Brain microvascular endothelial cell (primary cell): ENCODE measurements at regions not wholly inside any gene's neighbourhood (a gene's known extent, or its start where the extent isn't known, plus 50 kb on each side); places are given as distances from the start of the nearest gene placed in this dataset.
"Not testable (repeated sequence)": the region's sequence is repeated elsewhere in the genome, so short reads cannot be mapped to it uniquely, and the experiment has no call there.

Experiments used
- DNase-seq: peaks from one replicate; pipeline ENCODE4 v3.0.0-alpha.2; 2020
- H3K27ac ChIP-seq: fragments of 250-450 bp; sonication (Bioruptor Pico); 2 replicates; pipeline ENCODE4 v1.5.1; 2020; ENCODE audit warnings: mild to moderate bottlenecking, moderate library complexity
- H3K27me3 ChIP-seq: fragments of 250-450 bp; sonication (Bioruptor Pico); replicated peaks from 2 replicates; pipeline ENCODE4 v1.5.1; 2020; ENCODE audit warnings: mild to moderate bottlenecking
- H3K36me3 ChIP-seq: fragments of 250-450 bp; sonication (Bioruptor Pico); replicated peaks from 2 replicates; pipeline ENCODE4 v1.5.1; 2020; ENCODE audit warnings: mild to moderate bottlenecking
- H3K4me3 ChIP-seq: 2 replicates; pipeline ENCODE4 v1.5.1; 2011; ENCODE audit warnings: low read depth, mild to moderate bottlenecking, control low read depth, low read length, moderate library complexity
- in situ Hi-C: cut with HindIII; loops from 2 replicates; pipeline ENCODE4 v1.10.0; 2017; ENCODE audit warnings: low sequenced_read_pairs, low pct_ligation_motif_present
- TF ChIP-seq, protein P1 (sequence below): IDR thresholded peaks from 2 replicates; pipeline ENCODE4 v1.5.1; 2011; ENCODE audit warnings: low read depth, mild to moderate bottlenecking, moderate library complexity, low read length, control low read depth, inconsistent platforms; ENCODE audit errors: missing control alignments

DNA sequence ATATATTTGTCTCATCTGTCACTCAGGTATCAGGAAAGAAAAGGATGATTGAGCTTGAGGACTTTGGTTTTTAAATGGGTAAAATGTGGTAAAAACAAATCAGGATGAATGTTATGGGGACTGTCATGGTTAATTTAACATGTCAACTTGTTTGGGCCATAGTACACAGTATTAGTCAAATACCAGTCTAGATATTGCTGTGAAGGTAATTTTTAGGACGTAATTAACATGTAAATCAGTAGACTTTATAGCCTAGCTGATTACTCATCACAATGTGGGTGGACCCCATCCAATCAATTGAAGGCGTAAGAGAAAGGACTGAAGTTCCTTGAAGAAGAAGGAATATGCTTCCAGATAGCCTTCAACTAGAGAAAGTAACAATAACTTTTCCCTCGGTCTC lies 275.7 kb upstream of the ZNF804A start:
- TF ChIP-seq, protein P1, sequence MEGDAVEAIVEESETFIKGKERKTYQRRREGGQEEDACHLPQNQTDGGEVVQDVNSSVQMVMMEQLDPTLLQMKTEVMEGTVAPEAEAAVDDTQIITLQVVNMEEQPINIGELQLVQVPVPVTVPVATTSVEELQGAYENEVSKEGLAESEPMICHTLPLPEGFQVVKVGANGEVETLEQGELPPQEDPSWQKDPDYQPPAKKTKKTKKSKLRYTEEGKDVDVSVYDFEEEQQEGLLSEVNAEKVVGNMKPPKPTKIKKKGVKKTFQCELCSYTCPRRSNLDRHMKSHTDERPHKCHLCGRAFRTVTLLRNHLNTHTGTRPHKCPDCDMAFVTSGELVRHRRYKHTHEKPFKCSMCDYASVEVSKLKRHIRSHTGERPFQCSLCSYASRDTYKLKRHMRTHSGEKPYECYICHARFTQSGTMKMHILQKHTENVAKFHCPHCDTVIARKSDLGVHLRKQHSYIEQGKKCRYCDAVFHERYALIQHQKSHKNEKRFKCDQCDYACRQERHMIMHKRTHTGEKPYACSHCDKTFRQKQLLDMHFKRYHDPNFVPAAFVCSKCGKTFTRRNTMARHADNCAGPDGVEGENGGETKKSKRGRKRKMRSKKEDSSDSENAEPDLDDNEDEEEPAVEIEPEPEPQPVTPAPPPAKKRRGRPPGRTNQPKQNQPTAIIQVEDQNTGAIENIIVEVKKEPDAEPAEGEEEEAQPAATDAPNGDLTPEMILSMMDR: no peak
- Histone ChIP-seq H3K4me3 (no peak overlapping the region), H3K27ac (no peak overlapping the region), H3K27me3 (no peaks in the 10 kb centered on the region), H3K36me3 (no peaks in the 10 kb centered on the region)
- DNase-seq: no peak
- in situ Hi-C loops: no loop called here

GRCh38 chr2:184326066-184326465 lies 272.3 kb upstream of the ZNF804A start:
- no peak for DNase-seq
- Histone ChIP-seq H3K4me3 (no peak overlapping the region), H3K27ac (no peak overlapping the region), H3K27me3 (no peaks in the 10 kb centered on the region), H3K36me3 (no peaks in the 10 kb centered on the region)
- TF ChIP-seq, protein P1: no peak
- in situ Hi-C loops: no loop called here

- H3K27ac ChIP-seq, DNase-seq, in situ Hi-C loops, H3K36me3 ChIP-seq, H3K4me3 ChIP-seq, H3K27me3 ChIP-seq: not testable (repeated sequence)
Measured at GRCh38 chr2:184327805-184328204, 270.5 kb upstream of the ZNF804A start.

GRCh38 chr2:184330561-184330960 lies 267.8 kb upstream of the ZNF804A start:
- H3K27ac ChIP-seq, H3K4me3 ChIP-seq, DNase-seq, in situ Hi-C loops, H3K27me3 ChIP-seq, H3K36me3 ChIP-seq: not testable (repeated sequence)

GRCh38 chr2:184336688-184337087 lies 261.6 kb upstream of the ZNF804A start:
- no peaks in the 10 kb centered on the region for H3K36me3 ChIP-seq
- TF ChIP-seq, protein P1: no peak
- H3K27ac ChIP-seq: no peak overlapping the region
- DNase-seq: no peak
- in situ Hi-C loops: no loop called here
- H3K4me3 ChIP-seq: no peak overlapping the region
- no peaks in the 10 kb centered on the region for H3K27me3 ChIP-seq

- TF ChIP-seq, protein P1: no peak
- no peak for DNase-seq
- H3K27ac ChIP-seq: no peak overlapping the region
- H3K36me3 ChIP-seq: no peaks in the 10 kb centered on the region
- no peaks in the 10 kb centered on the region for H3K27me3 ChIP-seq
- no peak overlapping the region for H3K4me3 ChIP-seq
- in situ Hi-C loops: no loop called here
Measured at GRCh38 chr2:184338771-184339170, 259.6 kb upstream of the ZNF804A start.

GRCh38 chr2:184339966-184340365 lies 258.4 kb upstream of the ZNF804A start:
- peak; percentile 57 for DNase-seq
- in situ Hi-C loops: no loop called here
- TF ChIP-seq, protein P1: no peak

More at GRCh38 chr2:184339966-184340365, 258.4 kb upstream of the ZNF804A start:
- H3K36me3 ChIP-seq: no peaks in the 10 kb centered on the region
- H3K4me3 ChIP-seq: no peak overlapping the region
- H3K27ac ChIP-seq: peak overlapping the region; percentile 11
- H3K27me3 ChIP-seq: no peaks in the 10 kb centered on the region
